ENCODE measurements at regions not wholly inside any gene's neighbourhood (a gene's known extent, or its start where the extent isn't known, plus 50 kb on each side); places are given as distances from the start of the nearest gene placed in this dataset.

GRCh38 chr5:36440300-36440699 is 138.6 kb upstream of the RANBP3L start:
- TF ChIP-seq CTCF (IDR thresholded peaks at IDR 0.05; ENCODE audit: low read depth, low read length, poor library complexity, severe bottlenecking): no peak
- no peak for TF ChIP-seq EZH2phosphoT487 (IDR thresholded peaks at IDR 0.05; ENCODE audit: borderline replicate concordance, low read length)

Data from DOHH2 (cell line).